ENCODE measurements at regions not wholly inside any gene's neighbourhood (a gene's known extent, or its start where the extent isn't known, plus 50 kb on each side); places are given as distances from the start of the nearest gene placed in this dataset.

- TF ChIP-seq SAP30 (IDR thresholded peaks at IDR 0.05; ENCODE audit: insufficient read depth, insufficient replicate concordance, low read length), result no peak
- TF ChIP-seq CTCF (IDR thresholded peaks at IDR 0.05; ENCODE audit: control extremely low read depth in 1 of 3, insufficient read depth in 1 of 3, low read depth in 1 of 3, low read length in 3 of 3), result no peak
- no peak for TF ChIP-seq GABPA (IDR thresholded peaks at IDR 0.05; ENCODE audit: borderline replicate concordance, insufficient read depth, low read length)
- no peak for TF ChIP-seq CHD1 (IDR thresholded peaks at IDR 0.05; ENCODE audit: low read depth, low read length)
- TF ChIP-seq TCF12 (IDR thresholded peaks at IDR 0.05; ENCODE audit: low read depth, low read length), result no peak
Observed at GRCh38 chr2:236974148-236974547, 111.5 kb upstream of the COPS8 start (continued).

Measured in H1 (cell line).